Sigmoid colon (tissue), 6 donors: ENCODE measurements at regions not wholly inside any gene's neighbourhood (a gene's known extent, or its start where the extent isn't known, plus 50 kb on each side); places are given as distances from the start of the nearest gene placed in this dataset.

Source experiments
- DNase-seq: peaks from one replicate; pipeline ENCODE4 v3.0.0-alpha.2; 2019
- H3K27ac ChIP-seq, 4 donors: fragments of 200-600 bp; sonication (generic); one replicate each; pipeline ENCODE4 v1.5.1; 2016 to 2019; ENCODE audit warnings: mild to moderate bottlenecking in 1 of 4
- H3K27me3 ChIP-seq, 3 donors: fragments of 200-600 bp; sonication (generic); one replicate each; pipeline ENCODE4 v1.5.1; 2019; ENCODE audit warnings: mild to moderate bottlenecking in 1 of 3
- H3K36me3 ChIP-seq, 4 donors: fragments of 200-600 bp; sonication (generic); one replicate each; pipeline ENCODE4 v1.5.1; 2016 to 2019
- H3K4me1 ChIP-seq, 4 donors: fragments of 200-600 bp; sonication (generic); one replicate each; pipeline ENCODE4 v1.5.1; 2017 to 2019
- H3K4me3 ChIP-seq, 4 donors: fragments of 200-600 bp; sonication (generic); one replicate each; pipeline ENCODE4 v1.5.1; 2017 to 2019; ENCODE audit warnings: mild to moderate bottlenecking in 2 of 4, moderate library complexity in 1 of 4
- H3K9me3 ChIP-seq, 4 donors: fragments of 200-600 bp in 3 of 4; sonication (generic) in 3 of 4; one replicate each; pipeline versions ENCODE4 v1.5.1 to v1.6.1; 2013 to 2019
- EP300 ChIP-seq, 4 donors: sonication (generic); formaldehyde crosslinking; IDR thresholded peaks; one replicate each; pipeline ENCODE4 v1.6.1; 2017; ENCODE audit warnings: antibody characterized with exemption in 4 of 4
- POLR2A ChIP-seq, 2 donors: fragments of 450-650 bp; IDR thresholded peaks; one replicate each; pipeline ENCODE4 v1.6.1; 2016; ENCODE audit warnings: antibody characterized with exemption in 2 of 2, mild to moderate bottlenecking in 2 of 2, moderate library complexity in 2 of 2
- POLR2AphosphoS5 ChIP-seq, 4 donors: sonication (generic); formaldehyde crosslinking; IDR thresholded peaks; one replicate each; pipeline ENCODE4 v1.6.1; 2017; ENCODE audit warnings: antibody characterized with exemption in 4 of 4
- WGBS, 2 donors: extraction: QIAGEN DNeasy Blood & Tissue Kit; methylation state at CpG; one replicate each; pipeline ENCODE4 v1.1.7; 2013; 5-methylcytosine and 5-hydroxymethylcytosine counted together
- intact Hi-C: fragments of 100-400 bp; cut with DNase I; formaldehyde crosslinking; loops from one replicate; pipeline ENCODE4 v1.15.1; 2023
- TF ChIP-seq, protein P1 (sequence below), 4 experiments: fragments of 450-650 bp in 3 of 4; fragments of 200-600 bp in 1 of 4; IDR thresholded peaks; one replicate each; pipeline ENCODE4 v1.5.1; 2016 to 2019; ENCODE audit warnings: antibody characterized with exemption in 4 of 4, mild to moderate bottlenecking in 3 of 4, moderate library complexity in 2 of 4
- donor health status: healthy with polysubstance abuse.
- donor health status: healthy.

GRCh38 chr2:60603533-60604190 is 50.2 kb upstream of the BCL11A start:
- Histone ChIP-seq H3K4me1 (no peaks in the 10 kb centered on the region), H3K27me3 (no peaks in the 10 kb centered on the region), H3K36me3 (no peaks in the 10 kb centered on the region), H3K4me3 (no peak overlapping the region), H3K9me3 (no peaks in the 10 kb centered on the region), H3K27ac (no peak overlapping the region)
- TF ChIP-seq EP300 (IDR thresholded peaks at IDR 0.05) (no peak), POLR2AphosphoS5 (IDR thresholded peaks at IDR 0.05) (no peak), POLR2A (IDR thresholded peaks at IDR 0.05) (no peak)
- TF ChIP-seq, protein P1, sequence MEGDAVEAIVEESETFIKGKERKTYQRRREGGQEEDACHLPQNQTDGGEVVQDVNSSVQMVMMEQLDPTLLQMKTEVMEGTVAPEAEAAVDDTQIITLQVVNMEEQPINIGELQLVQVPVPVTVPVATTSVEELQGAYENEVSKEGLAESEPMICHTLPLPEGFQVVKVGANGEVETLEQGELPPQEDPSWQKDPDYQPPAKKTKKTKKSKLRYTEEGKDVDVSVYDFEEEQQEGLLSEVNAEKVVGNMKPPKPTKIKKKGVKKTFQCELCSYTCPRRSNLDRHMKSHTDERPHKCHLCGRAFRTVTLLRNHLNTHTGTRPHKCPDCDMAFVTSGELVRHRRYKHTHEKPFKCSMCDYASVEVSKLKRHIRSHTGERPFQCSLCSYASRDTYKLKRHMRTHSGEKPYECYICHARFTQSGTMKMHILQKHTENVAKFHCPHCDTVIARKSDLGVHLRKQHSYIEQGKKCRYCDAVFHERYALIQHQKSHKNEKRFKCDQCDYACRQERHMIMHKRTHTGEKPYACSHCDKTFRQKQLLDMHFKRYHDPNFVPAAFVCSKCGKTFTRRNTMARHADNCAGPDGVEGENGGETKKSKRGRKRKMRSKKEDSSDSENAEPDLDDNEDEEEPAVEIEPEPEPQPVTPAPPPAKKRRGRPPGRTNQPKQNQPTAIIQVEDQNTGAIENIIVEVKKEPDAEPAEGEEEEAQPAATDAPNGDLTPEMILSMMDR (IDR thresholded peaks at IDR 0.05) = no peak
- 85 to 90% methylated on average over 6 of the region's 6 CpGs for whole genome bisulfite sequencing, 2 donors
- intact Hi-C loops = no loop called here
- no peak for DNase-seq

GRCh38 chr2:60604486-60605064 is 51.1 kb upstream of the BCL11A start:
- TF ChIP-seq, protein P1 (IDR thresholded peaks at IDR 0.05) = no peak
- TF ChIP-seq EP300 (IDR thresholded peaks at IDR 0.05) (no peak), POLR2AphosphoS5 (IDR thresholded peaks at IDR 0.05) (no peak), POLR2A (IDR thresholded peaks at IDR 0.05) (no peak)
- H3K4me3 ChIP-seq = no peak overlapping the region
- DNase-seq = no peak

GRCh38 chr2:60605866-60606265 is 52.4 kb upstream of the BCL11A start:
- WGBS, 2 donors = 95 to 97% methylated on average over 4 of the region's 4 CpGs
- Histone ChIP-seq H3K27ac (no peak overlapping the region), H3K4me1 (no peaks in the 10 kb centered on the region), H3K27me3 (no peaks in the 10 kb centered on the region), H3K36me3 (no peaks in the 10 kb centered on the region), H3K9me3 (no peaks in the 10 kb centered on the region), H3K4me3 (no peak overlapping the region)
- no peak for DNase-seq
- intact Hi-C loops = no loop called here
- no peak for TF ChIP-seq EP300 (IDR thresholded peaks at IDR 0.05)
- TF ChIP-seq POLR2AphosphoS5 (IDR thresholded peaks at IDR 0.05) = no peak
- TF ChIP-seq, protein P1 (IDR thresholded peaks at IDR 0.05) = no peak
- no peak for TF ChIP-seq POLR2A (IDR thresholded peaks at IDR 0.05)

More at GRCh38 chr2:60604486-60605064, 51.1 kb upstream of the BCL11A start:
- intact Hi-C loops = no loop called here
- 89 to 94% methylated on average over 2 of the region's 2 CpGs for WGBS, 2 donors
- Histone ChIP-seq H3K9me3 (no peaks in the 10 kb centered on the region), H3K4me1 (no peaks in the 10 kb centered on the region), H3K27me3 (no peaks in the 10 kb centered on the region), H3K36me3 (no peaks in the 10 kb centered on the region), H3K27ac (no peak overlapping the region)

GRCh38 chr2:60608679-60609078 is 55.2 kb upstream of the BCL11A start:
- Histone ChIP-seq H3K4me1 (no peaks in the 10 kb centered on the region), H3K36me3 (no peaks in the 10 kb centered on the region), H3K27ac (no peak overlapping the region), H3K27me3 (no peaks in the 10 kb centered on the region), H3K4me3 (no peak overlapping the region), H3K9me3 (no peaks in the 10 kb centered on the region)
- WGBS, 2 donors = 8 to 58% methylated on average over 3 of the region's 3 CpGs
- intact Hi-C loops = no loop called here
- TF ChIP-seq POLR2AphosphoS5 (IDR thresholded peaks at IDR 0.05) (no peak), POLR2A (IDR thresholded peaks at IDR 0.05) (no peak)
- no peak for DNase-seq

DNA sequence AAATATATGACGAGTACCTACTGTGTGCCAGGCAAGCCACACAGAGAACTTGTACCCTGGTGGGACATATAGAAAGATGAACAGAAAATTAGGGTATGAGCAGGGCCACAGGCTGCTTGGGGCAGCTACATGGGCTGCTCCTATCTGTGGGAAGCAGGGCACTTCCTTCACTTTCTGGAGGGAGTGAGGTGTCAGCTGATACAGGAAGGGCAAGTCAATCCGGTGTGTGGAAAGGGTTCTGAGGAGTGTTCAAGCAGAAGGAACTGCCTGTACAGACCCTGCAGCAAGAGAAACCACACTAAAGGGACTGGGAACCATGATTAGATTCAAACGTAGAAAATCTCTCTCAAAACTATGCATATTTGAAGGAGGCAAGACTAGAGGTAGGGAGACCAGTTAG is 58.6 kb upstream of the BCL11A start:
- H3K27me3 ChIP-seq = no peaks in the 10 kb centered on the region
- H3K9me3 ChIP-seq = no peaks in the 10 kb centered on the region
- DNase-seq = no peak
- TF ChIP-seq POLR2AphosphoS5 (IDR thresholded peaks at IDR 0.05) (no peak), POLR2A (IDR thresholded peaks at IDR 0.05) (no peak), EP300 (IDR thresholded peaks at IDR 0.05) (no peak)
- TF ChIP-seq, protein P1 (IDR thresholded peaks at IDR 0.05) = no peak
- no peaks in the 10 kb centered on the region for H3K36me3 ChIP-seq
- no peaks in the 10 kb centered on the region for H3K4me1 ChIP-seq
- H3K27ac ChIP-seq = no peak overlapping the region
- intact Hi-C loops = no loop called here
- WGBS, 2 donors = 41 to 71% methylated on average over 3 of the region's 3 CpGs
- no peak overlapping the region for H3K4me3 ChIP-seq
